Endothelial cell of hepatic sinusoid (primary cell): ENCODE measurements at regions not wholly inside any gene's neighbourhood (a gene's known extent, or its start where the extent isn't known, plus 50 kb on each side); places are given as distances from the start of the nearest gene placed in this dataset.

Experiments used
- in situ Hi-C: cut with HindIII; loops from 2 replicates; pipeline ENCODE4 v1.10.0; 2017; ENCODE audit warnings: low sequenced_read_pairs

GRCh38 chr16:64321066-64321465 lies 800.8 kb downstream of the CDH11 start:
- in situ Hi-C loops = no loop called here

GRCh38 chr16:64317601-64318000 lies 804.3 kb downstream of the CDH11 start:
- in situ Hi-C loops = no loop called here

GRCh38 chr16:64313726-64314125 lies 808.1 kb downstream of the CDH11 start:
- in situ Hi-C loops = no loop called here

- in situ Hi-C loops = no loop called here
These were observed 808.9 kb downstream of the CDH11 start for GRCh38 chr16:64312980-64313379.

GRCh38 chr16:64312292-64312691 lies 809.6 kb downstream of the CDH11 start:
- in situ Hi-C loops = no loop called here

- in situ Hi-C loops = no loop called here
These were observed 810.6 kb downstream of the CDH11 start for GRCh38 chr16:64311241-64311640.

GRCh38 chr16:64309398-64310110 lies 812.3 kb downstream of the CDH11 start:
- in situ Hi-C loops = no loop called here

GRCh38 chr16:64308721-64309120 lies 813.1 kb downstream of the CDH11 start:
- in situ Hi-C loops = no loop called here

GRCh38 chr16:64307431-64307830 lies 814.4 kb downstream of the CDH11 start:
- in situ Hi-C loops = no loop called here

- in situ Hi-C loops = no loop called here
These were observed 816.2 kb downstream of the CDH11 start for GRCh38 chr16:64305663-64306062.

- in situ Hi-C loops = no loop called here
These were observed 816.9 kb downstream of the CDH11 start for GRCh38 chr16:64304951-64305350.

GRCh38 chr16:64304396-64304795 lies 817.5 kb downstream of the CDH11 start:
- in situ Hi-C loops = no loop called here

- in situ Hi-C loops = loop anchor here (5.0 kb wide), 1 partner anchor 79 kb away; no protein-coding TSS in a partner anchor
These were observed 823.8 kb downstream of the CDH11 start for GRCh38 chr16:64297863-64298600.

- in situ Hi-C loops = loop anchor here (5.0 kb wide), 1 partner anchor 82 kb away; no protein-coding TSS in a partner anchor
These were observed 826.4 kb downstream of the CDH11 start for GRCh38 chr16:64295466-64295865.

GRCh38 chr16:64292953-64293352 lies 828.9 kb downstream of the CDH11 start:
- in situ Hi-C loops = no loop called here

- in situ Hi-C loops = no loop called here
These were observed 829.7 kb downstream of the CDH11 start for GRCh38 chr16:64292161-64292560.

GRCh38 chr16:64290461-64290860 lies 831.4 kb downstream of the CDH11 start:
- in situ Hi-C loops = no loop called here

GRCh38 chr16:64287655-64288528 lies 834.0 kb downstream of the CDH11 start:
- in situ Hi-C loops = no loop called here

- in situ Hi-C loops = loop anchor here (5.0 kb wide), 1 partner anchor 45 kb away; no protein-coding TSS in a partner anchor
These were observed 839.7 kb downstream of the CDH11 start for GRCh38 chr16:64282181-64282580.

- in situ Hi-C loops = loop anchor here (5.0 kb wide), 1 partner anchor 47 kb away; no protein-coding TSS in a partner anchor
These were observed 841.5 kb downstream of the CDH11 start for GRCh38 chr16:64280317-64280716.

GRCh38 chr16:64278196-64278595 lies 843.7 kb downstream of the CDH11 start:
- in situ Hi-C loops = loop anchor here (5.0 kb wide), 1 partner anchor 56 kb away; no protein-coding TSS in a partner anchor
